ENCODE measurements at regions not wholly inside any gene's neighbourhood (a gene's known extent, or its start where the extent isn't known, plus 50 kb on each side); places are given as distances from the start of the nearest gene placed in this dataset.
"Not testable (repeated sequence)": the region's sequence is repeated elsewhere in the genome, so short reads cannot be mapped to it uniquely, and the experiment has no call there.

- no peaks in the 10 kb centered on the region for H3K9me3 Mint-ChIP-seq
- H3K36me3 Mint-ChIP-seq (ENCODE audit: low read depth): no peaks in the 10 kb centered on the region
- H3K27me3 Mint-ChIP-seq: peaks cover 21% of the 10 kb centered on the region
- no peak overlapping the region for H3K4me3 Mint-ChIP-seq
- no peak overlapping the region for H3K27ac Mint-ChIP-seq
- intact Hi-C loops (cut with micrococcal nuclease): no loop called here
- H3K4me1 Mint-ChIP-seq (ENCODE audit: low read depth): peaks cover 7% of the 10 kb centered on the region
Measured at GRCh38 chrX:3811331-3812311, 98.2 kb upstream of the PRKX start.

DNA sequence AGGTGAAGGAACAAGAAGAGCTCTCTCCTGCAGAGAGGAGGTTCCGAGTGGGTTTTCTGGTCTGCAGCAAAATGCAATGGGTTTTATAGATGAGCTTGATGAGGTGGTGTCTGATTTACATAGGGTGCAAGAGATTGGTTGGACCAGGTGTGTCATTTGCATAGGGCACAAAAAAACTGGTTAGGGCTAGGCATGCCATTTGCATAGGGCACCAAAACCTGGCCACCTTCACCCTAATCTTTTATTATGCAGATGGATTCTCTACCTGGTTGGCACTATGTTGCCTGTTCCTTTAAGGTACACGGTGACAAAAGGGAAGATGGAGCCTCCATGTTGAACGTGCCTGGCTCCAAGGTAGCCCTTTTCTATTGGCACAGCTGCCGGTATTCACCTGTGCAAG, 94.5 kb upstream of the PRKX start:
- intact Hi-C loops (cut with micrococcal nuclease): no loop called here
- Mint-ChIP-seq H3K27me3 (peaks cover 29% of the 10 kb centered on the region), H3K4me3 (no peak overlapping the region), H3K36me3 (ENCODE audit: low read depth) (no peaks in the 10 kb centered on the region), H3K27ac (no peak overlapping the region), H3K4me1 (ENCODE audit: low read depth) (peaks cover 7% of the 10 kb centered on the region), H3K9me3 (no peaks in the 10 kb centered on the region)

- peaks cover under 1% of the 10 kb centered on the region for H3K4me1 Mint-ChIP-seq (ENCODE audit: low read depth)
- intact Hi-C loops (cut with micrococcal nuclease): no loop called here
- H3K9me3 Mint-ChIP-seq: no peaks in the 10 kb centered on the region
- no peaks in the 10 kb centered on the region for H3K36me3 Mint-ChIP-seq (ENCODE audit: low read depth)
- H3K27ac Mint-ChIP-seq: no peak overlapping the region
- no peak overlapping the region for H3K4me3 Mint-ChIP-seq
- H3K27me3 Mint-ChIP-seq: peaks cover 29% of the 10 kb centered on the region
Measured at GRCh38 chrX:3806630-3807029, 93.2 kb upstream of the PRKX start.

DNA sequence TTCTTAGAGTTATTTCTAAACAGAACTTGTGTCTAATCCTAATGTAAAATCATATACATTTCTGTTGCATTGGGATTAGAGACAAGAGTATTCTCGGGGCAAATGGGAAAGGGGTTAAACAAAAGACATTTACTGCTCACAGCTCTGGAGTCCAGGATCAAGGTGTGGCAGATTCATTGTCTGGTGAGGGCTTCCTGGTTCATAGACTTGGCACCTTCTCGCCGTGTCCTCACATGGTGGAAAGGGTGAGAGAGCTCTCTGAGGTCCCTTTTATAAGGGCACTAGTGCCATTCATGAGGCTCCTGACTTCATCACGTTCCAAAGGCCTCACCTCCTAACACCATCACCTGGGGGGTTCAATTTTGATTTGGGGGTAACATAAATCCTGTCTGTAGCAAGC, 90.3 kb upstream of the PRKX start:
- Mint-ChIP-seq H3K27ac (no peak overlapping the region), H3K27me3 (peaks cover 22% of the 10 kb centered on the region)

GRCh38 chrX:3803305-3803704, 89.9 kb upstream of the PRKX start:
- Mint-ChIP-seq H3K36me3 (ENCODE audit: low read depth) (no peaks in the 10 kb centered on the region), H3K4me1 (ENCODE audit: low read depth) (no peaks in the 10 kb centered on the region), H3K27me3 (peaks cover 23% of the 10 kb centered on the region), H3K27ac (no peak overlapping the region), H3K4me3 (no peak overlapping the region), H3K9me3 (no peaks in the 10 kb centered on the region)
- intact Hi-C loops (cut with micrococcal nuclease): no loop called here

More for the DNA sequence above, 90.3 kb upstream of the PRKX start:
- Mint-ChIP-seq H3K36me3 (ENCODE audit: low read depth) (no peaks in the 10 kb centered on the region), H3K4me1 (ENCODE audit: low read depth) (no peaks in the 10 kb centered on the region), H3K4me3 (no peak overlapping the region), H3K9me3 (no peaks in the 10 kb centered on the region)
- intact Hi-C loops (cut with micrococcal nuclease): no loop called here

DNA sequence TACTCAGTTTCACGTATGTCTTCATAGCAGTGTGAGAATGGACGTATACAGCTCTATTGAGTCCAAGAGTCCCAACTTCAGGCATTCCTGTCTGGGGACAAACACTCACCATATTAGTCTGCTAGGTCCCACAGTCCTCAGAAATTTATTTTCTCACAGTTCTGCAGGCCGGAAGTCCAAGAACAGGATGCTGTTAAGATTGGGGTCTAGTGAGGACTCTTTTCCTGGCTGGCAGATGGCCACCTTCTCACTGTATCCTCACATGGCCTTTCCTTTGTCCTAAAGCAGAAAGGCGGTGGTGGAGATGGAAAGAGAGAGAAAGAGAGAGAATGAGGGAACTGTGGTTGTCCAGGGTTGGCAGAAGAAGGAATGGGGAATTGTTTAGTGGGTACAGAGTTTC, 82.0 kb upstream of the PRKX start:
- Mint-ChIP-seq H3K27ac (peak overlapping the region; percentile 54), H3K4me1 (ENCODE audit: low read depth) (peaks cover 23% of the 10 kb centered on the region), H3K9me3 (peaks cover 12% of the 10 kb centered on the region)
- H3K36me3 Mint-ChIP-seq (ENCODE audit: low read depth); H3K27me3 Mint-ChIP-seq; intact Hi-C loops (cut with micrococcal nuclease); H3K4me3 Mint-ChIP-seq: not testable (repeated sequence)

GRCh38 chrX:3791449-3791848, 78.0 kb upstream of the PRKX start:
- H3K4me1 Mint-ChIP-seq (ENCODE audit: low read depth): peaks cover 23% of the 10 kb centered on the region
- intact Hi-C loops (cut with micrococcal nuclease): no loop called here
- no peaks in the 10 kb centered on the region for H3K36me3 Mint-ChIP-seq (ENCODE audit: low read depth)
- no peak overlapping the region for H3K4me3 Mint-ChIP-seq
- H3K9me3 Mint-ChIP-seq: peaks cover 12% of the 10 kb centered on the region
- peaks cover 6% of the 10 kb centered on the region for H3K27me3 Mint-ChIP-seq
- no peak overlapping the region for H3K27ac Mint-ChIP-seq

DNA sequence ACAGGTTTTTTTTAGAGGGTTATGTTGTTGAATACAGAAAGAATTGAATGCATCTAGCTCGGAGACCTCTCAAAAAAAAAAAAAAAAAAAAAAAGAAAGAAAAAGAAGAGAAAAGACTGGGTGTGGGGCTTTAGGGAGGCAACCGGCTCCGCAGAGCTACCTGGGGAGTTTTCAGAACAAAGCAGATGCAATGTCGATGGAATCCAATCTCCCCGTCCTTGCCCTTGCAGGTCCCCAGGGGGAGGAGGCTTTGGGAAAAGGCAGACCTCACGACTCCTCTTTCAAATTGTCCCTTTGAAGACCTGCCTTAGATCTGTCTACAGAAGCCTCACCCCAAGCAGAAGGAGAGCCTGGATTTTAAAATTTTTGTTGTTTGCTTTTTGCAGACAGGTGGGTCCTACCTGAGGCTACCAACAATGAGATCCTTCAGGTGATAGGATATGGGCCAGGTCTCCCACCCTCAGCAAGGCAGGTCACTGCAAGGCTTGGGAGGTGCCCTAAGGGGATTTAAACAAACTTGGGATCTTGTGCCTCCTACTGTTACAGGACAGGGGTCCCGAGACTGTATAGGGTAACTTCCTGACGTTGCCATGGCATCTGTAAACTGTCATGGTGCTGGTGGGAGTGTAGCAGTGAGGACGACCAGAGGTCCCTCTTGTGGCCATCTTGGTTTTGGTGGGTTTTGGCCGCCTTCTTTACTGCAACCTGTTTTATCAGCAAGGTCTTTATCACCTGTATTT, 75.2 kb upstream of the PRKX start:
- Mint-ChIP-seq H3K27me3 (peaks cover 6% of the 10 kb centered on the region), H3K4me1 (ENCODE audit: low read depth) (peaks cover 8% of the 10 kb centered on the region), H3K9me3 (no peaks in the 10 kb centered on the region), H3K4me3 (no peak overlapping the region), H3K27ac (no peak overlapping the region), H3K36me3 (ENCODE audit: low read depth) (no peaks in the 10 kb centered on the region)
- intact Hi-C loops (cut with micrococcal nuclease): no loop called here

DNA sequence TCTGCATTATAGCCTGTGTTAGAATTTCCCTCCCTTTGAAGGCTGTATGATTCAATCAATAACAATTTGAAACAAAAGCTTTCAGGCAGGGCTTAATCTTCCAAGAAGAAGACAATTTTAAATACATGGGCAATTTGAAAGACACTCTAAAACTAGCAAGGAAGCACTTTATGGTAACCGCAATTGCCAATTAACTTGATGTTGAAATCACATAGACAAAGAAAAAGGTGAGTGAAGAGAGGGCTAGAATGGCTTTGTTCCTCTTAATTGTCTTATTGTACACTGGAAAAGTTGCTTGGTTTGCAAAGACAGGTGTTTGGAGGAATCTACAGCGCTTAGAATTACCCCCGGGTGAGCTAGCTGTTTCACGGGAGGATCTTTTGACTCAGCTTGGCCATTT, 74.4 kb upstream of the PRKX start:
- intact Hi-C loops (cut with micrococcal nuclease): no loop called here
- Mint-ChIP-seq H3K4me3 (no peak overlapping the region), H3K9me3 (no peaks in the 10 kb centered on the region), H3K4me1 (ENCODE audit: low read depth) (peaks cover 8% of the 10 kb centered on the region), H3K27ac (no peak overlapping the region), H3K27me3 (peaks cover 6% of the 10 kb centered on the region), H3K36me3 (ENCODE audit: low read depth) (no peaks in the 10 kb centered on the region)

GRCh38 chrX:3785822-3786221, 72.4 kb upstream of the PRKX start:
- H3K4me1 Mint-ChIP-seq (ENCODE audit: low read depth); H3K36me3 Mint-ChIP-seq (ENCODE audit: low read depth); H3K27me3 Mint-ChIP-seq; H3K27ac Mint-ChIP-seq; intact Hi-C loops (cut with micrococcal nuclease); H3K9me3 Mint-ChIP-seq; H3K4me3 Mint-ChIP-seq: not testable (repeated sequence)

DNA sequence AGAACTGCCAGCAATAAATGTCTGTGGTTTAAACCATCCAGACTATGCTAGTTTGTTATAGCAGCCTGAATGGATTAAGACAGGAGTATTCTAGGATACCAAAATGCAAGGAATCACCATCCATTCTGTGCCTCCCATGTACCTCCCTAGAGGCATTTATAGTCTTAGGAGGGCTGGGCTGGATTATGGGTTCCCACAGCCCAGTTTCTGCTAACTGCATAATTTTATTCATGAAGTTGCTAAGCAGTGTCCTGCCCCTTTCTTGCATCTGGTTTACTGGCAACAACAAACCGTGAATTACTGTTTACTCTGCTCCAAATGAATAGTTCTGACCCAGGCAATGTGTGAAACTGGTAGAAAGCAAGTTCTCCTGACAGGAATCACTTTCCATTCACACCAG, 67.1 kb upstream of the PRKX start:
- H3K9me3 Mint-ChIP-seq: no peaks in the 10 kb centered on the region
- no peaks in the 10 kb centered on the region for H3K36me3 Mint-ChIP-seq (ENCODE audit: low read depth)
- no peaks in the 10 kb centered on the region for H3K27me3 Mint-ChIP-seq
- H3K4me1 Mint-ChIP-seq (ENCODE audit: low read depth): no peaks in the 10 kb centered on the region
- no peak overlapping the region for H3K4me3 Mint-ChIP-seq
- intact Hi-C loops (cut with micrococcal nuclease): no loop called here
- no peak overlapping the region for H3K27ac Mint-ChIP-seq

DNA sequence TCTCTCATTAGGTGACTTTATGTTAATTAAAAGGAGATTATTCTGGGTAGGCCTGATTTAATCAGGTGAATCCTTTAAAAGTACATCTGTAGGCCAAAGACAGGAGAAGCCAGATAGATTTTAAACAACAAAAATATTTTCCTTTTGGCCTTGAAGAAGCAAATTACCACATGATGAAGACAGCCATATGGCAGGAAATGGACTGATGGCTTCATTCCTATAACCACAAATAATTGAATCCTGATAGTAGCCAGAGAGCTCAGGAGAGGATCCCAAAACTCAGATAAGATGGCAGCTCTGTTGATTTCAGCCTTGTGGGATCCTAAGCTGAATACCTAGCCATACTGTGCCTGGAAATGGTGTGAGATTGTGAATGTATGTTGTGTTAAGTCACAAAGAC, 66.1 kb upstream of the PRKX start:
- H3K4me3 Mint-ChIP-seq: no peak overlapping the region

DNA sequence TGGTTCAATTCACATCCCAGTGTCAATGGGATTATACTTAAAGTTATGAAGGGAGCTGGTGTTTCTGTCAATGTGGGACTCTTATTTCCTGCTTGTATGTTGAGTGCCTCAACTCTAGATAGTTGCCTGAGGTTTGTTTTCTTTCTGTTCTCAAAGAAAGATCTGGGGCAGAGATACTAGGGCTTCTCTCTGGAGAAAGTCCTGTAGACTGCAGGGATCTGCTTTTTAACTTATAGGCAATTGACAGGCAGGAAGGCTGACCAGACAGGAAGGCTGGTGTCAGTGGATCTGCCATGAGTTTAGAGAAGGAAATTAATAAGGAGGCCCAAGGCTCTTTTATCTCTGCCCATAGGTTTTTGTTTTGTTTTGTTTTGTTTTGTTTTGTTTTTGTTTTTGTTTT, 64.0 kb upstream of the PRKX start:
- no peaks in the 10 kb centered on the region for H3K9me3 Mint-ChIP-seq
- no peak overlapping the region for H3K4me3 Mint-ChIP-seq
- intact Hi-C loops (cut with micrococcal nuclease): no loop called here
- peaks cover 5% of the 10 kb centered on the region for H3K27me3 Mint-ChIP-seq
- H3K4me1 Mint-ChIP-seq (ENCODE audit: low read depth): no peaks in the 10 kb centered on the region
- no peaks in the 10 kb centered on the region for H3K36me3 Mint-ChIP-seq (ENCODE audit: low read depth)
- no peak overlapping the region for H3K27ac Mint-ChIP-seq

More for the DNA sequence above, 66.1 kb upstream of the PRKX start:
- H3K9me3 Mint-ChIP-seq: no peaks in the 10 kb centered on the region
- no peaks in the 10 kb centered on the region for H3K4me1 Mint-ChIP-seq (ENCODE audit: low read depth)
- no peak overlapping the region for H3K27ac Mint-ChIP-seq
- intact Hi-C loops (cut with micrococcal nuclease): no loop called here
- H3K36me3 Mint-ChIP-seq (ENCODE audit: low read depth): no peaks in the 10 kb centered on the region
- H3K27me3 Mint-ChIP-seq: no peaks in the 10 kb centered on the region

DNA sequence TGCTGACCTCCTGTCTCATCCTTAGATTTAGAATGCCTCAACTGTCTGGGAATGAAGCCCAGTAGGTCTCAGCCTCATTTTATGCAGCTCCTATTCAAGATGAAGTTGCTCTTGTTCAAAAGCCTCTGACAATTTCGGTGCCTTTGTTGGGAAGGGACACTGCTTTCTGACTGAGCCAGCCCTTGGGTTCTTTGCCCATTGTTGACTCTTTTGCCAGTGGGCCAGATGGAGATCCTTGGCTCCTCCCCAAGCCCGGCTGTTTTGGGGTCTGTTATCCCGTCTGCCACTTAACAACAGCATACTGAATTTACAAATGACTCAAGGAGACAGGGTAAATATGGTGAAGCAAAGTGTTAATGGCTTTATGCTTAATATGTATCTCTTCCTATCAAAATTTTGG, 58.3 kb upstream of the PRKX start:
- no peak overlapping the region for H3K4me3 Mint-ChIP-seq
- no peak overlapping the region for H3K27ac Mint-ChIP-seq
- H3K4me1 Mint-ChIP-seq (ENCODE audit: low read depth): no peaks in the 10 kb centered on the region
- no peaks in the 10 kb centered on the region for H3K9me3 Mint-ChIP-seq
- intact Hi-C loops (cut with micrococcal nuclease): no loop called here
- no peaks in the 10 kb centered on the region for H3K36me3 Mint-ChIP-seq (ENCODE audit: low read depth)
- H3K27me3 Mint-ChIP-seq: peaks cover 5% of the 10 kb centered on the region
